Tibial nerve (tissue), 4 donors: ENCODE measurements at regions not wholly inside any gene's neighbourhood (a gene's known extent, or its start where the extent isn't known, plus 50 kb on each side); places are given as distances from the start of the nearest gene placed in this dataset.

Experiments
- DNase-seq, 2 donors: peaks; one replicate each; pipeline ENCODE4 v3.0.0-alpha.2; 2019; ENCODE audit warnings: low spot score in 2 of 2
- H3K27ac ChIP-seq, 4 donors: fragments of 200-600 bp; sonication (generic) in 3 of 4; one replicate each; pipeline ENCODE4 v1.5.1; 2017 to 2019; ENCODE audit warnings: mild to moderate bottlenecking in 1 of 4
- H3K27me3 ChIP-seq, 2 donors: fragments of 200-600 bp; sonication (generic) in 1 of 2; one replicate each; pipeline versions ENCODE4 v1.5.1 to v1.6.0; 2017 to 2019
- H3K36me3 ChIP-seq, 3 donors: fragments of 200-600 bp; sonication (generic); one replicate each; pipeline ENCODE4 v1.5.1; 2018 to 2019
- H3K4me1 ChIP-seq, 4 donors: fragments of 200-600 bp; sonication (generic) in 3 of 4; one replicate each; pipeline ENCODE4 v1.5.1; 2017 to 2019
- H3K4me3 ChIP-seq, 4 donors: fragments of 200-600 bp; sonication (generic) in 3 of 4; one replicate each; pipeline ENCODE4 v1.5.1; 2017 to 2019; ENCODE audit warnings: mild to moderate bottlenecking in 1 of 4, moderate library complexity in 1 of 4
- H3K9me3 ChIP-seq, 4 donors: fragments of 200-600 bp; sonication (generic) in 3 of 4; one replicate each; pipeline ENCODE4 v1.5.1; 2017 to 2019
- CTCF ChIP-seq, 5 experiments: fragments of 200-600 bp in 3 of 5; fragments of 450-650 bp in 2 of 5; sonication (generic) in 3 of 5; IDR thresholded peaks; one replicate each; pipeline ENCODE4 v1.5.1; 2016 to 2019; ENCODE audit warnings: antibody characterized with exemption in 5 of 5, mild to moderate bottlenecking in 3 of 5, moderate library complexity in 2 of 5
- EP300 ChIP-seq, 2 donors: sonication (generic); formaldehyde crosslinking; IDR thresholded peaks; one replicate each; pipeline ENCODE4 v1.6.1; 2017; ENCODE audit warnings: antibody characterized with exemption in 2 of 2, mild to moderate bottlenecking in 1 of 2
- POLR2A ChIP-seq, 2 donors: fragments of 450-650 bp; IDR thresholded peaks; one replicate each; pipeline ENCODE4 v1.6.1; 2017; ENCODE audit warnings: antibody characterized with exemption in 2 of 2, mild to moderate bottlenecking in 2 of 2, moderate library complexity in 2 of 2
- WGBS, 2 donors: methylation state at CpG; one replicate each; pipeline ENCODE4 v1.1.5; 2018; 5-methylcytosine and 5-hydroxymethylcytosine counted together

DNA sequence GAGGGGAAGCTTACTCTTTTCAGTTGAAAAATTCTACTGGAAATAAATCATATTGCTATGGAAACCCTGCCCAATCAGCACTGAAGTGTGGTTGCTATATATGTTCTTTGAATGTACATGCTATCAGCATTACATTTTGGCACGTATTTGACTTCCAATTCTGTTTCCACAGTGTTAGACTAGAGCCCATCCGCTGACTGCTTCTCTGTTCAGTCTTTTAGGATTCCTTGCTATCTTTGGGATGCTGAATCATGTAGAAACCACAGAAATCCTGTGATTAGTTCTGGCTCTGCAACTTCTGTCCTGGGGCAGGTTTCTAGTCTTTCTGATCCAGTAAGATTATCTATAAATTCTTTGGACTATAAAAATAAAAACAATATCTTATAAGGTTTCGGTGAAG lies 128.2 kb upstream of the SLC7A14 start:
- no peak for TF ChIP-seq CTCF (IDR thresholded peaks at IDR 0.05)
- 73 to 84% methylated on average over 3 of the region's 3 CpGs for WGBS, 2 donors
- Histone ChIP-seq H3K4me3 (no peak overlapping the region), H3K36me3 (peaks cover 0 to 11% (median 0%) of the 10 kb centered on the region in 3 donors), H3K27ac (no peak overlapping the region), H3K27me3 (no peaks in the 10 kb centered on the region), H3K4me1 (no peaks in the 10 kb centered on the region), H3K9me3 (peaks cover 0 to 13% (median 7%) of the 10 kb centered on the region in 4 donors)
- no peak for DNase-seq

DNA sequence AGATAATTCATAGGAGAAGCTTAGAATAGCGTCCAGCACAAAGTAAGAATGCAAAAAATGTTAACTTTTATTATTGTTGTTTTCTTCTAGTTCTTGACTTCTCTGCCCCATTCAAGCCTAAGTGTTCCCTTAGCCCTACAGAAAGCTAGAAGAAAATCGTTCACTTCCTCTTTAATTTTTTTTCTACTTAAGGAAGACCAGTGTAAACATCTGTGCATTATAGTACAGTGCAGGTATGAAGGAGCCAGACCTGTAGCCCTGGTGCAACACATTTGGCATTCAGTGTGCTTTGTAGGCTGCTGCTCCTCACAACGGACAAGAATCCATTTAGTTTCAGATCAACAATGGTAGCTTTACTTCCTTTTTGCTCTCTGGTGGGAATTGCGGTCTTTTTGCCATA lies 127.8 kb upstream of the SLC7A14 start:
- H3K36me3 ChIP-seq = peaks cover 0 to 11% (median 0%) of the 10 kb centered on the region in 3 donors
- peaks cover 0 to 13% (median 8%) of the 10 kb centered on the region in 4 donors for H3K9me3 ChIP-seq
- H3K27me3 ChIP-seq = no peaks in the 10 kb centered on the region
- no peak for TF ChIP-seq EP300 (IDR thresholded peaks at IDR 0.05)
- no peak for TF ChIP-seq CTCF (IDR thresholded peaks at IDR 0.05)
- no peak for TF ChIP-seq POLR2A (IDR thresholded peaks at IDR 0.05)
- no peak overlapping the region for H3K4me3 ChIP-seq
- no peaks in the 10 kb centered on the region for H3K4me1 ChIP-seq
- 47 to 51% methylated on average over 4 of the region's 4 CpGs for WGBS, 2 donors
- H3K27ac ChIP-seq = no peak overlapping the region
- DNase-seq = no peak

DNA sequence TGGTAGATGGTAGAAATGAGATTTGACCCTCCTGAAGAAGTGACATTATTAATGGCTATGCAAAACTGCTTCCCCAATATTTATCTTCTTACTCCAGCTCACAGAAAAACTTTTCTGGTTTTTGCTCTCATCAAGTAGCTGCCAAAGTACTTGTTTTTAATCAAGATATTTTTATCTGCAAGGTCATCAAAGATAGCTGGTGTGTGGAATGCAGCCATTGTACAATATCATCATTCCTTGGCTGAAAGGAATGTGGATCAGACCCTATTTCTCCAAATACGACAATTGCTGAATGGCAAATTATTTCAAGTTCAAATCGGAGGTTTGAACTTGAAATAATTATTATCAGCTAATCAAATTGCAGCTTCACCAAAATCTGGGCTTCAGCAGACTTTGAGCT lies 126.9 kb upstream of the SLC7A14 start:
- no peaks in the 10 kb centered on the region for H3K4me1 ChIP-seq
- WGBS, 2 donors = 30 to 36% methylated on average over 2 of the region's 2 CpGs
- TF ChIP-seq EP300 (IDR thresholded peaks at IDR 0.05) = no peak
- TF ChIP-seq CTCF (IDR thresholded peaks at IDR 0.05) = no peak
- no peak for TF ChIP-seq POLR2A (IDR thresholded peaks at IDR 0.05)
- no peak for DNase-seq
- H3K4me3 ChIP-seq = no peak overlapping the region
- no peaks in the 10 kb centered on the region for H3K27me3 ChIP-seq
- H3K36me3 ChIP-seq = peaks cover 0 to 11% (median 0%) of the 10 kb centered on the region in 3 donors
- H3K27ac ChIP-seq = no peak overlapping the region
- H3K9me3 ChIP-seq = peaks cover 0 to 13% (median 8%) of the 10 kb centered on the region in 4 donors

GRCh38 chr3:170712336-170712735 lies 126.5 kb upstream of the SLC7A14 start:
- H3K36me3 ChIP-seq = peaks cover 0 to 11% (median 0%) of the 10 kb centered on the region in 3 donors
- no peak for TF ChIP-seq EP300 (IDR thresholded peaks at IDR 0.05)
- no peak for TF ChIP-seq CTCF (IDR thresholded peaks at IDR 0.05)
- TF ChIP-seq POLR2A (IDR thresholded peaks at IDR 0.05) = no peak
- H3K27ac ChIP-seq = no peak overlapping the region
- H3K4me3 ChIP-seq = no peak overlapping the region
- peaks cover 0 to 13% (median 8%) of the 10 kb centered on the region in 4 donors for H3K9me3 ChIP-seq
- no peaks in the 10 kb centered on the region for H3K27me3 ChIP-seq
- no peaks in the 10 kb centered on the region for H3K4me1 ChIP-seq
- WGBS, 2 donors = 71 to 79% methylated on average over 1 of the region's 1 CpG
- no peak for DNase-seq

DNA sequence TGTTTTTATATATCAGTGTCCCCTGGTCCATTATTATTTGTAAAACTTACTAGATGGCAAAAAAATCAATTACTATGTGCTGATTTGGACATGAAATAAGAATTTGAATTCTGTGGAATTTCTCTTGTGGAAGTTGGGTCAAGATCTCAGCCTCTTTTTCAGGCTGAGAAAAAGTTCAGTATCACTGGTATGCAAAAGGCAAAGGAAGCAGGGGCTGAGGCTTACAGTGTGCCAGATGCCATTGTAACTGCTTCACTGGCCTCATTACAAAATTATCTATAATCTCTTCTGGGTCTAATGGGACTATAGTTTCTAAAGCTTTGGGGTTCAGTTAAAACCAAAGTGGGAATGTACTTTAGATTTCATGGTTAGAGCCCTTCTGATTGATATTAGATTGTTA lies 125.9 kb upstream of the SLC7A14 start:
- no peak overlapping the region for H3K4me3 ChIP-seq
- no peaks in the 10 kb centered on the region for H3K4me1 ChIP-seq
- TF ChIP-seq POLR2A (IDR thresholded peaks at IDR 0.05) = no peak
- TF ChIP-seq EP300 (IDR thresholded peaks at IDR 0.05) = no peak
- H3K27ac ChIP-seq = no peak overlapping the region
- H3K27me3 ChIP-seq = no peaks in the 10 kb centered on the region
- no peak for DNase-seq
- H3K36me3 ChIP-seq = peaks cover 0 to 11% (median 0%) of the 10 kb centered on the region in 3 donors
- H3K9me3 ChIP-seq = peaks cover 0 to 13% (median 8%) of the 10 kb centered on the region in 4 donors

GRCh38 chr3:170709046-170709445 lies 123.2 kb upstream of the SLC7A14 start:
- Histone ChIP-seq H3K36me3 (peaks cover 0 to 11% (median 0%) of the 10 kb centered on the region in 3 donors), H3K27me3 (no peaks in the 10 kb centered on the region), H3K4me3 (no peak overlapping the region), H3K27ac (no peak overlapping the region), H3K9me3 (peaks cover 0 to 13% (median 8%) of the 10 kb centered on the region in 4 donors), H3K4me1 (no peaks in the 10 kb centered on the region)
- no peak for DNase-seq
- 88 to 95% methylated on average over 1 of the region's 1 CpG for WGBS, 2 donors
- no peak for TF ChIP-seq EP300 (IDR thresholded peaks at IDR 0.05)
- no peak for TF ChIP-seq POLR2A (IDR thresholded peaks at IDR 0.05)
- no peak for TF ChIP-seq CTCF (IDR thresholded peaks at IDR 0.05)
